ENCODE measurements at regions not wholly inside any gene's neighbourhood (a gene's known extent, or its start where the extent isn't known, plus 50 kb on each side); places are given as distances from the start of the nearest gene placed in this dataset.

GRCh38 chr15:31251165-31251564 lies 75.5 kb upstream of the KLF13 start:
- H3K4me3 ChIP-seq (ENCODE audit: low read depth, low read length), result no peak overlapping the region
- TF ChIP-seq CTCF (IDR thresholded peaks at IDR 0.05; ENCODE audit: borderline replicate concordance, insufficient read depth, low read depth, low read length), result no peak

- H3K4me3 ChIP-seq (ENCODE audit: low read depth, low read length), result no peak overlapping the region
- TF ChIP-seq CTCF (IDR thresholded peaks at IDR 0.05; ENCODE audit: borderline replicate concordance, insufficient read depth, low read depth, low read length), result no peak
Observed at GRCh38 chr15:31252171-31252785, 74.4 kb upstream of the KLF13 start.

- no peak for TF ChIP-seq CTCF (IDR thresholded peaks at IDR 0.05; ENCODE audit: borderline replicate concordance, insufficient read depth, low read depth, low read length)
- H3K4me3 ChIP-seq (ENCODE audit: low read depth, low read length), result no peak overlapping the region
Observed at GRCh38 chr15:31254431-31255175, 72.0 kb upstream of the KLF13 start.

GRCh38 chr15:31255176-31255510 lies 71.5 kb upstream of the KLF13 start:
- no peak for TF ChIP-seq CTCF (IDR thresholded peaks at IDR 0.05; ENCODE audit: borderline replicate concordance, insufficient read depth, low read depth, low read length)
- no peak overlapping the region for H3K4me3 ChIP-seq (ENCODE audit: low read depth, low read length)

GRCh38 chr15:31255732-31256377 lies 70.8 kb upstream of the KLF13 start:
- no peak for TF ChIP-seq CTCF (IDR thresholded peaks at IDR 0.05; ENCODE audit: borderline replicate concordance, insufficient read depth, low read depth, low read length)
- no peak overlapping the region for H3K4me3 ChIP-seq (ENCODE audit: low read depth, low read length)

GRCh38 chr15:31256378-31257265 lies 70.0 kb upstream of the KLF13 start:
- H3K4me3 ChIP-seq (ENCODE audit: low read depth, low read length), result no peak overlapping the region
- TF ChIP-seq CTCF (IDR thresholded peaks at IDR 0.05; ENCODE audit: borderline replicate concordance, insufficient read depth, low read depth, low read length), result no peak
